ENCODE measurements at regions not wholly inside any gene's neighbourhood (a gene's known extent, or its start where the extent isn't known, plus 50 kb on each side); places are given as distances from the start of the nearest gene placed in this dataset.

- no peak for DNase-seq
- no peak overlapping the region for H3K27ac ChIP-seq (ENCODE audit: low read length)
- no peaks in the 10 kb centered on the region for H3K9me2 ChIP-seq (replicated peaks; ENCODE audit: insufficient read depth, low read length)
- H3K9me3 ChIP-seq (replicated peaks; ENCODE audit: insufficient read depth, low read length): no peaks in the 10 kb centered on the region
- no peaks in the 10 kb centered on the region for H3K79me2 ChIP-seq (ENCODE audit: low read length)
- no peak for TF ChIP-seq CTCF (IDR thresholded peaks at IDR 0.05; ENCODE audit: low read length)
- no peak for TF ChIP-seq EZH2 (optimal IDR thresholded peaks at IDR 0.05; ENCODE audit: low read depth, low read length)
- TF ChIP-seq EZH2phosphoT487 (IDR thresholded peaks at IDR 0.05; ENCODE audit: low read length): no peak
- H3K4me1 ChIP-seq (ENCODE audit: low read length): no peaks in the 10 kb centered on the region
- no peak overlapping the region for H3K4me3 ChIP-seq (ENCODE audit: low read length)
- no peaks in the 10 kb centered on the region for H3F3A ChIP-seq (ENCODE audit: insufficient read depth, low read length)
- no peak overlapping the region for H3K9ac ChIP-seq (ENCODE audit: low read length)
- no peaks in the 10 kb centered on the region for H3K27me3 ChIP-seq (replicated peaks; ENCODE audit: insufficient read depth, low read length)
- H3K36me3 ChIP-seq (replicated peaks; ENCODE audit: insufficient read depth, low read length): no peaks in the 10 kb centered on the region
- no peak overlapping the region for H3K4me2 ChIP-seq (ENCODE audit: low read depth, low read length)
- no peaks in the 10 kb centered on the region for H4K20me1 ChIP-seq (ENCODE audit: insufficient read depth, low read length)
- no peak overlapping the region for H2AFZ ChIP-seq (ENCODE audit: low read length)
These were observed 503.8 kb downstream of the TFAP2B start for GRCh38 chr6:51322505-51322904.

GRCh38 chr6:51323056-51323455 lies 504.4 kb downstream of the TFAP2B start:
- Histone ChIP-seq H3K9ac (ENCODE audit: low read length) (no peak overlapping the region), H3K9me2 (replicated peaks; ENCODE audit: insufficient read depth, low read length) (no peaks in the 10 kb centered on the region), H3K4me2 (ENCODE audit: low read depth, low read length) (no peak overlapping the region), H3F3A (ENCODE audit: insufficient read depth, low read length) (no peaks in the 10 kb centered on the region), H3K36me3 (replicated peaks; ENCODE audit: insufficient read depth, low read length) (no peaks in the 10 kb centered on the region), H4K20me1 (ENCODE audit: insufficient read depth, low read length) (no peaks in the 10 kb centered on the region), H3K4me1 (ENCODE audit: low read length) (no peaks in the 10 kb centered on the region), H3K27me3 (replicated peaks; ENCODE audit: insufficient read depth, low read length) (no peaks in the 10 kb centered on the region), H2AFZ (ENCODE audit: low read length) (no peak overlapping the region), H3K9me3 (replicated peaks; ENCODE audit: insufficient read depth, low read length) (no peaks in the 10 kb centered on the region), H3K27ac (ENCODE audit: low read length) (no peak overlapping the region), H3K4me3 (ENCODE audit: low read length) (no peak overlapping the region), H3K79me2 (ENCODE audit: low read length) (no peaks in the 10 kb centered on the region)
- no peak for TF ChIP-seq CTCF (IDR thresholded peaks at IDR 0.05; ENCODE audit: low read length)
- TF ChIP-seq EZH2 (optimal IDR thresholded peaks at IDR 0.05; ENCODE audit: low read depth, low read length): no peak
- no peak for TF ChIP-seq EZH2phosphoT487 (IDR thresholded peaks at IDR 0.05; ENCODE audit: low read length)
- DNase-seq: no peak

GRCh38 chr6:51330971-51331370 lies 512.3 kb downstream of the TFAP2B start:
- no peaks in the 10 kb centered on the region for H3F3A ChIP-seq (ENCODE audit: insufficient read depth, low read length)
- TF ChIP-seq EZH2 (optimal IDR thresholded peaks at IDR 0.05; ENCODE audit: low read depth, low read length) (no peak), CTCF (IDR thresholded peaks at IDR 0.05; ENCODE audit: low read length) (no peak), EZH2phosphoT487 (IDR thresholded peaks at IDR 0.05; ENCODE audit: low read length) (no peak)
- no peak overlapping the region for H3K9ac ChIP-seq (ENCODE audit: low read length)
- H3K4me1 ChIP-seq (ENCODE audit: low read length): no peaks in the 10 kb centered on the region
- H3K4me2 ChIP-seq (ENCODE audit: low read depth, low read length): no peak overlapping the region
- H3K27me3 ChIP-seq (replicated peaks; ENCODE audit: insufficient read depth, low read length): no peaks in the 10 kb centered on the region
- H2AFZ ChIP-seq (ENCODE audit: low read length): no peak overlapping the region
- DNase-seq: no peak
- no peaks in the 10 kb centered on the region for H4K20me1 ChIP-seq (ENCODE audit: insufficient read depth, low read length)
- no peaks in the 10 kb centered on the region for H3K36me3 ChIP-seq (replicated peaks; ENCODE audit: insufficient read depth, low read length)
- no peak overlapping the region for H3K27ac ChIP-seq (ENCODE audit: low read length)
- H3K79me2 ChIP-seq (ENCODE audit: low read length): no peaks in the 10 kb centered on the region
- H3K9me2 ChIP-seq (replicated peaks; ENCODE audit: insufficient read depth, low read length): no peaks in the 10 kb centered on the region
- no peak overlapping the region for H3K4me3 ChIP-seq (ENCODE audit: low read length)
- H3K9me3 ChIP-seq (replicated peaks; ENCODE audit: insufficient read depth, low read length): no peaks in the 10 kb centered on the region
